WTC11 (cell line): ENCODE measurements at regions not wholly inside any gene's neighbourhood (a gene's known extent, or its start where the extent isn't known, plus 50 kb on each side); places are given as distances from the start of the nearest gene placed in this dataset.

Source experiments
- ATAC-seq: fragments of 200-7000 bp; cut with Tn5 transposase; 2 replicates; pipeline ENCODE4 v1.10.0; 2021; ENCODE audit warnings: mild to moderate bottlenecking, moderate library complexity
- CTCF ChIA-PET: fragments of 300-600 bp; sonication (Branson Sonifier 250); formaldehyde crosslinking; loops from one replicate; lab custom pipeline; 2021; ENCODE audit warnings: antibody characterized with exemption; lab: Charles Lee
- POLR2A ChIA-PET: fragments of 350-600 bp; sonication (Branson Sonifier 250); formaldehyde crosslinking; loops from one replicate; lab custom pipeline; 2021; ENCODE audit warnings: antibody characterized with exemption; lab: Charles Lee
- DNase-seq: peaks from one replicate; pipeline ENCODE4 v3.0.0; 2021; ENCODE audit warnings: low spot score
- H3K27ac Mint-ChIP-seq: 2 replicates; pipeline ENCODE4 v1.8.0; 2021; ENCODE audit warnings: mixed read lengths
- H3K27me3 Mint-ChIP-seq: 2 replicates; pipeline ENCODE4 v1.8.0; 2021; ENCODE audit warnings: low read depth, mild to moderate bottlenecking, moderate library complexity, mixed read lengths
- H3K36me3 Mint-ChIP-seq: 2 replicates; pipeline ENCODE4 v1.8.0; 2021; ENCODE audit warnings: mixed read lengths
- H3K4me1 Mint-ChIP-seq: 2 replicates; pipeline ENCODE4 v1.8.0; 2022; ENCODE audit warnings: mixed read lengths
- H3K4me3 Mint-ChIP-seq: 2 replicates; pipeline ENCODE4 v1.8.0; 2021; ENCODE audit warnings: mild to moderate bottlenecking, moderate library complexity, mixed read lengths
- H3K9me3 Mint-ChIP-seq: 2 replicates; pipeline ENCODE4 v1.8.0; 2021; ENCODE audit warnings: mixed read lengths
- AFF4 ChIP-seq: sonication (generic); formaldehyde crosslinking; IDR thresholded peaks from 2 replicates; pipeline ENCODE4 v1.8.1; 2023; ENCODE audit warnings: mild to moderate bottlenecking, missing genetic modification reagents, borderline replicate concordance
- AR ChIP-seq: fragments of 250-450 bp; sonication (Bioruptor Pico); IDR thresholded peaks from 2 replicates; pipeline ENCODE4 v1.9.0; 2021; ENCODE audit warnings: mild to moderate bottlenecking
- ATF1 ChIP-seq: sonication (generic); formaldehyde crosslinking; IDR thresholded peaks from 2 replicates; pipeline ENCODE4 v1.8.1; 2023; ENCODE audit warnings: mild to moderate bottlenecking, moderate library complexity, missing genetic modification reagents
- ATF3 ChIP-seq: sonication (generic); formaldehyde crosslinking; conservative IDR thresholded peaks from 2 replicates; pipeline ENCODE4 v1.8.1; 2022; ENCODE audit warnings: mild to moderate bottlenecking, missing genetic modification reagents
- ATF6 ChIP-seq: sonication (generic); formaldehyde crosslinking; IDR thresholded peaks from 2 replicates; pipeline ENCODE4 v1.8.1; 2023; ENCODE audit warnings: mild to moderate bottlenecking, missing genetic modification reagents
- E2F4 ChIP-seq: sonication (generic); formaldehyde crosslinking; IDR thresholded peaks from 2 replicates; pipeline ENCODE4 v1.8.1; 2022; ENCODE audit warnings: low read depth, mild to moderate bottlenecking, moderate library complexity, missing genetic modification reagents, borderline replicate concordance
- E2F5 ChIP-seq: sonication (generic); formaldehyde crosslinking; IDR thresholded peaks from 2 replicates; pipeline ENCODE4 v1.8.1; 2022; ENCODE audit warnings: mild to moderate bottlenecking, moderate library complexity, missing genetic modification reagents
- FOXJ3 ChIP-seq: sonication (generic); formaldehyde crosslinking; IDR thresholded peaks from 2 replicates; pipeline ENCODE4 v1.9.0; 2021; ENCODE audit warnings: missing genetic modification reagents, mild to moderate bottlenecking, borderline replicate concordance
- GRHL2 ChIP-seq: fragments of 250-450 bp; sonication (Bioruptor Pico); IDR thresholded peaks from 2 replicates; pipeline ENCODE4 v1.8.0; 2022; ENCODE audit warnings: mild to moderate bottlenecking, moderate library complexity; ENCODE audit not compliant: insufficient replicate concordance, severe bottlenecking
- HMGA2 ChIP-seq: fragments of 250-450 bp; sonication (Bioruptor Pico); IDR thresholded peaks from 2 replicates; pipeline ENCODE4 v1.4.0; 2021; ENCODE audit warnings: mild to moderate bottlenecking, moderate library complexity
- IRF1 ChIP-seq: sonication (generic); formaldehyde crosslinking; IDR thresholded peaks from 2 replicates; pipeline ENCODE4 v1.8.0; 2023; ENCODE audit warnings: missing genetic modification reagents
- KAT7 ChIP-seq: sonication (generic); formaldehyde crosslinking; IDR thresholded peaks from 2 replicates; pipeline ENCODE4 v1.8.1; 2023; ENCODE audit warnings: missing genetic modification reagents, mild to moderate bottlenecking, borderline replicate concordance
- OVOL2 ChIP-seq: fragments of 250-450 bp; sonication (Bioruptor Pico); IDR thresholded peaks from 2 replicates; pipeline ENCODE4 v1.9.0; 2021; ENCODE audit warnings: mild to moderate bottlenecking, borderline replicate concordance
- RORB ChIP-seq: fragments of 250-450 bp; sonication (Bioruptor Pico); IDR thresholded peaks from 2 replicates; pipeline ENCODE4 v1.9.0; 2021; ENCODE audit warnings: mild to moderate bottlenecking
- SOX15 ChIP-seq: fragments of 250-450 bp; sonication (Bioruptor Pico); IDR thresholded peaks from 2 replicates; pipeline ENCODE4 v1.9.0; 2021; ENCODE audit warnings: mild to moderate bottlenecking
- TCF7 ChIP-seq: sonication (generic); formaldehyde crosslinking; IDR thresholded peaks from 2 replicates; pipeline ENCODE4 v1.8.0; 2022; ENCODE audit warnings: mild to moderate bottlenecking, low read depth, missing genetic modification reagents, moderate library complexity
- TEAD4 ChIP-seq: sonication (generic); formaldehyde crosslinking; IDR thresholded peaks from 2 replicates; pipeline ENCODE4 v1.8.0; 2022; ENCODE audit warnings: mild to moderate bottlenecking, missing genetic modification reagents
- TP53 ChIP-seq: sonication (generic); formaldehyde crosslinking; IDR thresholded peaks from 2 replicates; pipeline ENCODE4 v1.8.1; 2023; ENCODE audit warnings: mild to moderate bottlenecking, missing genetic modification reagents
- USF1 ChIP-seq: sonication (generic); formaldehyde crosslinking; IDR thresholded peaks from 2 replicates; pipeline ENCODE4 v1.8.0; 2022; ENCODE audit warnings: mild to moderate bottlenecking, missing genetic modification reagents
- ZNF232 ChIP-seq: sonication (generic); formaldehyde crosslinking; IDR thresholded peaks from 2 replicates; pipeline ENCODE4 v1.8.0; 2022; ENCODE audit warnings: mild to moderate bottlenecking, missing genetic modification reagents
- ZNF396 ChIP-seq: fragments of 250-450 bp; sonication (Bioruptor Pico); IDR thresholded peaks from 2 replicates; pipeline ENCODE4 v1.8.0; 2021; ENCODE audit warnings: mild to moderate bottlenecking, moderate library complexity, borderline replicate concordance
- ZNF671 ChIP-seq: fragments of 250-450 bp; sonication (Bioruptor Pico); IDR thresholded peaks from 2 replicates; pipeline ENCODE4 v1.8.0; 2021; ENCODE audit warnings: mild to moderate bottlenecking

- TF ChIP-seq ATF6 (CRISPR knock-in tag) (no peak), ATF3 (CRISPR knock-in tag) (no peak), ZNF232 (no peak), HMGA2 (CRISPR knock-in tag) (no peak), OVOL2 (no peak), RORB (CRISPR knock-in tag) (no peak), FOXJ3 (no peak)
Observed at GRCh38 chr3:124299831-124300230, 307.9 kb upstream of the ROPN1 start (continued).

GRCh38 chr3:124300416-124300815 is 308.5 kb upstream of the ROPN1 start:
- ChIA-PET POLR2A (no interaction called here), CTCF (interaction anchor here (1.1 kb wide), 1 partner anchor 148 kb away, joined by 3 read pairs; no protein-coding TSS in a partner anchor)
- DNase-seq: no peak
- Mint-ChIP-seq H3K9me3 (peaks cover 1% of the 10 kb centered on the region; the same call in 1 of the 2 replicates), H3K4me1 (peaks cover 22% of the 10 kb centered on the region), H3K27me3 (no peaks in the 10 kb centered on the region), H3K4me3 (no peak overlapping the region), H3K27ac (no peak overlapping the region), H3K36me3 (0 out of 2 replicates have a peak, but pooled peaks cover under 1% of the 10 kb centered on the region)
- no peak for ATAC-seq
- TF ChIP-seq ZNF396 (CRISPR knock-in tag) (no peak), KAT7 (CRISPR knock-in tag) (no peak), E2F5 (CRISPR knock-in tag) (no peak), AFF4 (CRISPR knock-in tag) (no peak), TCF7 (CRISPR knock-in tag) (no peak), USF1 (CRISPR knock-in tag) (no peak), GRHL2 (CRISPR knock-in tag) (no peak), AR (CRISPR knock-in tag) (no peak), ATF6 (CRISPR knock-in tag) (no peak), E2F4 (CRISPR knock-in tag) (no peak), IRF1 (CRISPR knock-in tag) (no peak), ZNF232 (no peak), TEAD4 (CRISPR knock-in tag) (no peak), ATF1 (no peak), ZNF671 (CRISPR knock-in tag) (no peak), TP53 (CRISPR knock-in tag) (no peak), SOX15 (no peak)
